ENCODE measurements at regions not wholly inside any gene's neighbourhood (a gene's known extent, or its start where the extent isn't known, plus 50 kb on each side); places are given as distances from the start of the nearest gene placed in this dataset.

DNA sequence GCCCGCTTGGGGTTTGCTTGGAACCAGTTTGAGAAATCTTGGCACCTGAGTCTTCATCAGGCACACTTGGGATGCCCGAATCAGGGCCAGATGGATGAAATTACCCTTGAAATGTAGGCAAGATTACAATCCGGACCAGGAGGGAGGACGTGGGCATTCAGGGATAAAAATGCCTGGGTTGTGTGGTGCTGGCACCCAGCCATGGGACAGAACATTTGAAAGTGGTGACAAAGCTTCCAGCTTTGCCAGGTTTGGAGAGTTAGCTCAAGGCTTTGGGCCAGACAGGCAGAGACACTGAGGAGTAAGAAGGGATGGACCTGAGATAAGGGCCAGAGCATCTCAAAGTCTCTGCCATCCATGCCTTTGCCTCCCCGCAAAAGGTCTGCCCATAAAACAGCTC is 182.2 kb downstream of the TTC32 start:
- Histone ChIP-seq H3K9me3 (no peaks in the 10 kb centered on the region), H3K4me1 (no peaks in the 10 kb centered on the region), H3K27me3 (ENCODE audit: insufficient read depth in 3 of 3, low read length in 2 of 3) (no peaks in the 10 kb centered on the region), H3K4me3 (no peak overlapping the region), H3K36me3 (ENCODE audit: insufficient read depth in 1 of 2, low read depth in 1 of 2) (no peaks in the 10 kb centered on the region), H3K27ac (no peak overlapping the region)
- WGBS, 3 donors: 62 to 85% (median 62%) methylated on average over 5 of the region's 5 CpGs
- TF ChIP-seq, protein P1, sequence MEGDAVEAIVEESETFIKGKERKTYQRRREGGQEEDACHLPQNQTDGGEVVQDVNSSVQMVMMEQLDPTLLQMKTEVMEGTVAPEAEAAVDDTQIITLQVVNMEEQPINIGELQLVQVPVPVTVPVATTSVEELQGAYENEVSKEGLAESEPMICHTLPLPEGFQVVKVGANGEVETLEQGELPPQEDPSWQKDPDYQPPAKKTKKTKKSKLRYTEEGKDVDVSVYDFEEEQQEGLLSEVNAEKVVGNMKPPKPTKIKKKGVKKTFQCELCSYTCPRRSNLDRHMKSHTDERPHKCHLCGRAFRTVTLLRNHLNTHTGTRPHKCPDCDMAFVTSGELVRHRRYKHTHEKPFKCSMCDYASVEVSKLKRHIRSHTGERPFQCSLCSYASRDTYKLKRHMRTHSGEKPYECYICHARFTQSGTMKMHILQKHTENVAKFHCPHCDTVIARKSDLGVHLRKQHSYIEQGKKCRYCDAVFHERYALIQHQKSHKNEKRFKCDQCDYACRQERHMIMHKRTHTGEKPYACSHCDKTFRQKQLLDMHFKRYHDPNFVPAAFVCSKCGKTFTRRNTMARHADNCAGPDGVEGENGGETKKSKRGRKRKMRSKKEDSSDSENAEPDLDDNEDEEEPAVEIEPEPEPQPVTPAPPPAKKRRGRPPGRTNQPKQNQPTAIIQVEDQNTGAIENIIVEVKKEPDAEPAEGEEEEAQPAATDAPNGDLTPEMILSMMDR (IDR thresholded peaks at IDR 0.05): no peak
- intact Hi-C loops (cut with DNase I): no loop called here
- no peak for DNase-seq
- ATAC-seq: no peak

- H3K9me3 ChIP-seq: no peaks in the 10 kb centered on the region
- ATAC-seq: peak in 2 of 4 donors; percentile 43
- H3K27me3 ChIP-seq (ENCODE audit: insufficient read depth in 3 of 3, low read length in 2 of 3): no peaks in the 10 kb centered on the region
- H3K4me3 ChIP-seq: no peak overlapping the region
- H3K36me3 ChIP-seq (ENCODE audit: insufficient read depth in 1 of 2, low read depth in 1 of 2): no peaks in the 10 kb centered on the region
- 61 to 86% (median 65%) methylated on average over 2 of the region's 2 CpGs for WGBS, 3 donors
- TF ChIP-seq, protein P1 (IDR thresholded peaks at IDR 0.05): no peak
- no peak for DNase-seq
- intact Hi-C loops (cut with DNase I): no loop called here
- H3K27ac ChIP-seq: no peak overlapping the region
- no peaks in the 10 kb centered on the region for H3K4me1 ChIP-seq
Measured at GRCh38 chr2:19717446-19717845, 184.3 kb downstream of the TTC32 start.

- intact Hi-C loops (cut with DNase I): no loop called here
- WGBS, 3 donors: 75 to 96% (median 76%) methylated on average over 4 of the region's 4 CpGs
- H3K27ac ChIP-seq: no peak overlapping the region
- ATAC-seq (no peak), DNase-seq (no peak)
- no peaks in the 10 kb centered on the region for H3K27me3 ChIP-seq (ENCODE audit: insufficient read depth in 3 of 3, low read length in 2 of 3)
- TF ChIP-seq, protein P1 (IDR thresholded peaks at IDR 0.05): no peak
- no peaks in the 10 kb centered on the region for H3K36me3 ChIP-seq (ENCODE audit: insufficient read depth in 1 of 2, low read depth in 1 of 2)
- H3K9me3 ChIP-seq: no peaks in the 10 kb centered on the region
- H3K4me1 ChIP-seq: no peaks in the 10 kb centered on the region
- no peak overlapping the region for H3K4me3 ChIP-seq
Measured at GRCh38 chr2:19714926-19715325, 186.9 kb downstream of the TTC32 start.

GRCh38 chr2:19712850-19713249 is 188.9 kb downstream of the TTC32 start:
- intact Hi-C loops (cut with DNase I): no loop called here
- TF ChIP-seq, protein P1 (IDR thresholded peaks at IDR 0.05): no peak
- 97 to 100% (median 98%) methylated on average over 4 of the region's 4 CpGs for WGBS, 3 donors

More at GRCh38 chr2:19712850-19713249, 188.9 kb downstream of the TTC32 start:
- Histone ChIP-seq H3K27me3 (ENCODE audit: insufficient read depth in 3 of 3, low read length in 2 of 3) (no peaks in the 10 kb centered on the region), H3K4me1 (no peaks in the 10 kb centered on the region), H3K27ac (no peak overlapping the region), H3K36me3 (ENCODE audit: insufficient read depth in 1 of 2, low read depth in 1 of 2) (no peaks in the 10 kb centered on the region), H3K9me3 (no peaks in the 10 kb centered on the region), H3K4me3 (no peak overlapping the region)
- ATAC-seq (no peak), DNase-seq (no peak)
